ENCODE measurements at regions not wholly inside any gene's neighbourhood (a gene's known extent, or its start where the extent isn't known, plus 50 kb on each side); places are given as distances from the start of the nearest gene placed in this dataset.
A peak's percentile ranks its signal among the peaks of the same experiment; 100 is the strongest.

DNA sequence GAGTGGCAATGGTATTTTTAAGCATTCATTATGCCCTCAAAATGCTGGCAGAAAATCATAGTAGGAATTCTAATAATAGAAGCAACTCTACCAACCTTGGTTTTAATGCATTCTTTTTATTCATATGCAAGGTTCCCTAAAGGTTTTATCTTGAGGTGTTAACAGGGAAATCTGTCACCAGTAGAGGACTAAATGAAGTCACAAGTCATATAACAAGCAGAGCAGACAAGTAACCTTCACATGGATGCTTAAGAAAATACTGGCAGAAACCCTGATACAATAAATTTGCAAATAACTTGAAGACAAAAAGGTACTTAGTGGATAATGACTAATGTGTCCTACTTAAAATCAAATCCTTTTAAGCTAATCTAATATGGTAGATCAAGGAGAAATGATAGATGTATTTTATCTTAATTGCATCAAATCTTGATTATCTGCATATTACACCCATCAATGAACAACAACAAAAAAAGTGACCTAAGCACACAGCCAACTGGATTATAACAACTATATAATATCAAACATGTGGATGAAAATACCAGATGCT lies 73.3 kb downstream of the RFC3 start:
- no peak for DNase-seq

- DNase-seq, result no peak
Measured at GRCh38 chr13:33893559-33893958, 75.6 kb downstream of the RFC3 start.

DNA sequence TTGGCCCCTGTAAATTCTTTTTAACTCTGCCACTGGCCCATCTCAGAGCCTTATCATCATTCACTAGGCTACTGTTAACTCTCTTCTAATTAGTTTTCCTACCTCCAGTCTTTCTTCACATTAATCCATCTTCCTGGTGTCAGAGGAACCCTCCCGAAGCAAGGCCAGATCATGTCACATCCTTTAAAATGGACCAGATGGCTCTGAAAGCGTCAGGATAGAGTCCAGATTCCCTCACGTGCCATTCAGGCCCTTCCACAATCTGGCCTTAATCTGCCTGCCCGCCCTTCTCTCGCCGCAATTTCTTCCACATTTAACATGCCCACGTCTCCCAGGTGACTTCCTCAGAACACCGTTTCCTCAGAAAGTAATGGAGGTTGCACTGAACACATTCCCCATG lies 86.5 kb downstream of the RFC3 start:
- no peak for DNase-seq

GRCh38 chr13:33908116-33908515 lies 90.2 kb downstream of the RFC3 start:
- DNase-seq, result no peak

GRCh38 chr13:33910255-33910654 lies 92.3 kb downstream of the RFC3 start:
- no peak for DNase-seq

- no peak for DNase-seq
Measured at GRCh38 chr13:33911521-33911920, 93.6 kb downstream of the RFC3 start.

DNA sequence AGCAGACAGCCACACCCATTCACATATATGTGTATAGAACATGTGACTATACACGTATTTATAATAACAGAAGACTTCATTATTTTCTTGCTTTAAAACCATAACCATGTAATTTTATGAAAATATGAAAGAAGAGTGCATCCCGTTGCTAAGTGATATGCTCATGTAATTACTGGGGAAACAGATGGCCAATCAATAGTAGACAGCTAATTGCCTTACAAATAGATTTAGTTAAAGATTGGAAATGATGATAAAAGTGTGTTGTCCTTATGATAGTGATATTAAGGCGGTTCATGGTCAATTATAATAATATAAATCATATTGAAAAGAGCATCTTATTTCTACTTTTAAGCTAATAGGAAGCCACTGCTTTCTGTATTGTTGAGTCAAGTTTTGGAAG lies 95.9 kb downstream of the RFC3 start:
- no peak for DNase-seq

DNA sequence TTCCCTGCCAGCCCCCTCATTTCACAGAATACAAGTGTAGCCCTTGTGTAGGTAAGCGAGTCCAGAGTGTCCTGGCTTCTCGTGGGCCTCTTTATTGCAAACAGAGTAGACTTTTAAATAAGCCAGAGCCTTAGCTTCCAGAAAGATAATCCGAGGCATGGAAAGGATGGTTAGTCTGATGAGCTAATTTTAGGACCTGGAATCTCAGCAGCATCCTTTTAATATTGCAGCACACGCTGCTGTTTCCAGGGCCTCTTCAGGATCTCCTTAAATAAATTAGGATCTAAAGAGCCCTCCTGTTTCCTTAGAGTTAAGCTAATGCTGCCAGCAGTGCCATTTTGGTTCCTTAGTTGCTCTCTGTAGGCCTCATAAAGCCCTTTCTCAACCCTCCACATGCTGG lies 99.2 kb downstream of the RFC3 start:
- no peak for DNase-seq

DNA sequence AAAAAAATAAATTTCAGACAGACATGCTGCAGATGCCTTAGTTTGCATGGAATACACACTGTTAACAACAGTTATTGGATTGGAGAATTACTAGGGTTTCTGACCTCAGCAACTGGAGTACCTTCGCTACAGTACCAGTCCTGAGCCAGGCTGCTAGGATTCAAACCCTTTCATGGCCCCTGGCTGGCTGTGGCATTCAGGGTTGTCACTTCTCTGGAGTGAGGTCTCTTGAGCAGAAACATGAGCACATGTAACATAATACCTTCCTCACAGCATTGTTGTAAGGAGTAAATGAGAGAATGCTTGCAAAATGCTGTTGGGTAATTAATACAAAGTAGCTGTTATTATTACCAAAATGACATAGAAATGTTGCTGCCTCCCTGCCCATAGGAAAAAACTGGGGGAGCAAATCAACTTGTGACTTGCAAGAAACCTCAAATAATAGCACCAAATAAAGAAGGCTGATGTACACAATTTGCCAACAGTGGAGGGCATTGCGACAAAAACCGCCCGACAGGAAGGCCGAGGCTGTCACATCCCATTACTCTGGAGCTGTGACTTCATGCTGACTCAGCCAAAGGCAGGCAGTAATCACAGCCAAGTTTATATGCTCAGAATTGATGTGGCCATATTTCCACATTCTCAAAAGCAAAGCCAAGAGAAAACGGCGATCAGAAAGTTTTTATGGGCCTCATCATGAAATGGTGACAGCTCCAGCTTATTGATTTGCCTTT lies 100.4 kb downstream of the RFC3 start:
- no peak for DNase-seq

- no peak for DNase-seq
Measured at GRCh38 chr13:33919120-33919519, 101.2 kb downstream of the RFC3 start.

GRCh38 chr13:33925563-33925962 lies 107.6 kb downstream of the RFC3 start:
- DNase-seq, result no peak

GRCh38 chr13:33927315-33927714 lies 109.4 kb downstream of the RFC3 start:
- DNase-seq, result no peak

- DNase-seq, result peak; percentile 83
Measured at GRCh38 chr13:33931397-33932311, 113.7 kb downstream of the RFC3 start.

DNA sequence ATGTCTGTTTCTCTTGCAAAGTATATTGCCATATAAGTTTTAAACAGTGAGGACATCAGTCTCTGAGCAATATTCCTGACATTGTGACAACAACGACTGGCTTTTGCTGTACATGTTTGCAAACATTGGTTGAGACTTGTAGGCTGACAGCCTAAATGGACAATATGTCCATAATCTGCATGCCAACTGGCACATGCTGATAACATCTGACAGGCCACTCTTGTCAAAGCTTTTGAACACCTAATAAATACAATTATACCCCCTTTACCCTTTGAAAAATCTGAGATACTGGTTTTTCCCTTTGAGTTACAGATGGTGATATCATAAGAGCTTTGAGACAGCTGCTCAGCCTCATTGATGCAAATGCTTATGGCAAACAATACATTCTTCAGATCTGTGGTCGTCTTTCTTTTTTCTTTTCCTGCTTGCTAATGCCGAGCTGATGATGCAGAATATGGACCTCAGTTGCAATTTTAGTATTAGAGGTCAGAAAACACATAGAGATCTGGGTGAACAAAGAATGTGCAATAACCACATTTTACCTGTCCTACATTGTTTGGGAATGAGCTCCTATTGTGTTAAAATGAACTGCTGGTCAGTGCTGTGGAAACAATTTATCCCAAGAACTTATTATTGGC lies 114.9 kb downstream of the RFC3 start:
- DNase-seq, result peak; percentile 83

DNA sequence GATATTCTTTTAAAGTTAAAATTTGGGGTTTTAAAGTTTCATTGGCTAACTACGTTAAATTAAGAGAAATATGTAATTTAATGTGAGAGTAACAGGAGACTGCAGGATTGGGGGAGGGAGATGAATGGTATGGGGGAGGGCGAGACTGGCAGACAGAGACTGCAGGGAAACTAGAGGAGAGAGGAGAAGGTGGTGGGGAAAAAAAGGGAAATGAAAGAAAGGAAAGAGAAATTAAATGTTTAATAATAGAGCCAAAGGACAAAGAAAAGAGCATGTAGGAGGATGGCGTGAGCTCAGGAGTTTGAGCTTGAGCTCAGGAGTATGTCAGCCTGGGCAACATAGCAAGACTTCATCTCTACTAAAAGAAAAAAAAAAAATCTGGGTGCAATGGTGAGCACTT lies 115.9 kb downstream of the RFC3 start:
- DNase-seq, result no peak

- DNase-seq, result no peak
Measured at GRCh38 chr13:33934343-33934742, 116.4 kb downstream of the RFC3 start.

GRCh38 chr13:33934951-33935371 lies 117.0 kb downstream of the RFC3 start:
- DNase-seq, result no peak

GRCh38 chr13:33935969-33936368 lies 118.0 kb downstream of the RFC3 start:
- no peak for DNase-seq

GRCh38 chr13:33937373-33938098 lies 119.6 kb downstream of the RFC3 start:
- DNase-seq, result peak; percentile 81

DNA sequence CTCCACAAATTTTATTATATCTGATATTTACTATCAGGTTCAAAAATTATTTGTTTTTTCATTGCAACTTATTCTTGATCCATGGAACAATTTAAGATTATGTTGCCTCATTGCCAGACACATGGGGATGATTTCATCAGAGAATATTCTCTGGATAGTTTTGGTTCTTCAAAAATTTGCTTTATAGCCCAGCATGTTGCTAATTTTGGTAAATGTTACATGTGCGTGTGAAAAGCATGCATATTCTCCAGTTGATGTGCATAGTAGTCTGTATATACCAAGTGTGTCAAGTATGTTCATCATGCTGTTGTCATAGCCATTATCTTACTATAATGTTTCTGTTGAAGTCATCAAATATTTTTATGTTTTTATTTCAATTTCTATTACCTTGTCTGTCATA lies 122.3 kb downstream of the RFC3 start:
- no peak for DNase-seq

DNA sequence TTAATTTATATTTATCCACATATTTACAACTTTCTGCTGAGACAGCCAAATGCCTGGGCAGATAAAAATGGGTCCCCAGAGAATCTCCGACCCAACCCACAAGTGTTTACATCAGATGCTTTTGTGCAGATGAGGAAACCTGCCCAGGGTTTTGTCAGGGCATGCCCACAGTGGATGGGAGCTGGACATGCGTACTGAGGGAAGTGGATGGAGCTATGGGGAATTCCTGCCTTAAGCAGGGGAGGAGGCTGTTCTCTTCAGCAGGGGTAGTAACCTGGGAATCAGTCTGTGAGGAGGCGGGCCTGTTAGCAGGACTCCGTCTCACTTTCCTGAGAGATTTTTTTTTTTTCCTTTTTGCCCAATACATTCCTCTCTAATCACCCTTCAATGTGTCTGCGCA lies 122.9 kb downstream of the RFC3 start:
- DNase-seq, result no peak

DNA sequence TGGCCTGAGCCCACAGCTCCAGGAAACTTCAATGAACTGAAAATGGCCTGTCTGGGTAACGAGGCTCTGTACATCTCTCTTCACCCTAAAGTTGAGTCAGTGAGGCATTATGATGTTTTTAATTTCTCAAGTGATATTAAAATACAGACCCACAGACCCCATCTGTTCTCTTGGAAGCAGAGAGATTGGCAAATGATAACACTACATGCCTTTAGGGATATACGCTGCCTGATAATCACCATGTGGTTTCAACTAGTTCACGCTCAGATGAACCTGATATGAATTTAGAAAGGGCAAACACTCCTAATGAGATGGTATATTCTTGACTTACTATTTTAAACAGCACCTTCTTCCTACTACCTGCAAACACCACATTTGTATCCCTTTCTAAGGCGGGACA lies 127.5 kb downstream of the RFC3 start:
- DNase-seq, result peak; percentile 90

DNA sequence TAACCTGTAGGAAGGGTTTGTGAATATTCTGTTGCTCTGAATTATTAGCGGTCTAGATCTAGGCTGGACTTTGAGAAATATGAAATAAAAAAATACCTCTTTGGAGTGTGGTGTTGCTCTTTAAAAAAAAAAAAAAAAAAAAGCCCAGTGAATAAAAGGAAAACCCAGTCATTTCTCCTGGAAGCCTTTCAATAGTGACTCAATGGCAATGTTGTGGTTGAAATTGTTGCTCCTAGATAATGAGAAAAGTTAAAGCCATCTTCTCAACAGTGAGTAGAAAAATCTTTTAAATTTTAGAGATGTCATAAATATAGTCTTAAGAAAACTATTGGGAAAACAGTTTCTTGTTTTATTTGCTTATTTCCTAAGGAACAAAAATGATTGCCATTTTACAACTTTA lies 135.3 kb downstream of the RFC3 start:
- DNase-seq, result no peak

Measured in NCI-H526 treated with DMSO at 0.1 percent for 48 hours (cell line).